Hepatocyte (in vitro differentiated cells): ENCODE measurements at regions not wholly inside any gene's neighbourhood (a gene's known extent, or its start where the extent isn't known, plus 50 kb on each side); places are given as distances from the start of the nearest gene placed in this dataset.

Experiments
- EZH2 ChIP-seq: fragments of 200-600 bp; sonication (generic); IDR thresholded peaks from 2 replicates; pipeline ENCODE4 v1.6.1; 2016; ENCODE audit warnings: antibody characterized with exemption, mild to moderate bottlenecking, borderline replicate concordance
- EZH2phosphoT487 ChIP-seq: fragments of 200-600 bp; sonication (generic); IDR thresholded peaks from one replicate; pipeline ENCODE4 v1.6.1; 2018; ENCODE audit warnings: antibody characterized with exemption, mild to moderate bottlenecking, low read depth, moderate library complexity; ENCODE audit not compliant: unreplicated experiment, severe bottlenecking
- TF ChIP-seq, protein P1 (sequence below): fragments of 200-600 bp; sonication (generic); IDR thresholded peaks from 2 replicates; pipeline ENCODE4 v1.5.1; 2016; ENCODE audit warnings: antibody characterized with exemption, mild to moderate bottlenecking; ENCODE audit not compliant: poor library complexity

GRCh38 chr2:62423883-62424458 lies 82.0 kb downstream of the TMEM17 start:
- TF ChIP-seq, protein P1, sequence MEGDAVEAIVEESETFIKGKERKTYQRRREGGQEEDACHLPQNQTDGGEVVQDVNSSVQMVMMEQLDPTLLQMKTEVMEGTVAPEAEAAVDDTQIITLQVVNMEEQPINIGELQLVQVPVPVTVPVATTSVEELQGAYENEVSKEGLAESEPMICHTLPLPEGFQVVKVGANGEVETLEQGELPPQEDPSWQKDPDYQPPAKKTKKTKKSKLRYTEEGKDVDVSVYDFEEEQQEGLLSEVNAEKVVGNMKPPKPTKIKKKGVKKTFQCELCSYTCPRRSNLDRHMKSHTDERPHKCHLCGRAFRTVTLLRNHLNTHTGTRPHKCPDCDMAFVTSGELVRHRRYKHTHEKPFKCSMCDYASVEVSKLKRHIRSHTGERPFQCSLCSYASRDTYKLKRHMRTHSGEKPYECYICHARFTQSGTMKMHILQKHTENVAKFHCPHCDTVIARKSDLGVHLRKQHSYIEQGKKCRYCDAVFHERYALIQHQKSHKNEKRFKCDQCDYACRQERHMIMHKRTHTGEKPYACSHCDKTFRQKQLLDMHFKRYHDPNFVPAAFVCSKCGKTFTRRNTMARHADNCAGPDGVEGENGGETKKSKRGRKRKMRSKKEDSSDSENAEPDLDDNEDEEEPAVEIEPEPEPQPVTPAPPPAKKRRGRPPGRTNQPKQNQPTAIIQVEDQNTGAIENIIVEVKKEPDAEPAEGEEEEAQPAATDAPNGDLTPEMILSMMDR = no peak
- TF ChIP-seq EZH2 (no peak), EZH2phosphoT487 (no peak)
